H9 (cell line): ENCODE measurements at regions not wholly inside any gene's neighbourhood (a gene's known extent, or its start where the extent isn't known, plus 50 kb on each side); places are given as distances from the start of the nearest gene placed in this dataset.

Experiments
- DNase-seq: peaks from one replicate; pipeline ENCODE4 v3.0.0-alpha.2; 2017
- H2AFZ ChIP-seq: one replicate; pipeline ENCODE4 v1.6.1; 2013; ENCODE audit warnings: mild to moderate bottlenecking, low read length, control low read depth, moderate library complexity
- H2AK5ac ChIP-seq: 2 replicates; pipeline ENCODE4 v1.6.1; 2013; ENCODE audit warnings: low read length, control low read depth, mixed read lengths; ENCODE audit not compliant: insufficient read length
- H2BK120ac ChIP-seq: one replicate; pipeline ENCODE4 v1.6.1; 2013; ENCODE audit warnings: low read depth, mild to moderate bottlenecking, low read length, control low read depth, inconsistent platforms; ENCODE audit not compliant: poor library complexity, severe bottlenecking
- H2BK12ac ChIP-seq: 2 replicates; pipeline ENCODE4 v1.6.1; 2013; ENCODE audit warnings: low read length, control low read depth, mixed read lengths, low read depth; ENCODE audit not compliant: insufficient read length
- H2BK15ac ChIP-seq: 2 replicates; pipeline ENCODE4 v1.6.1; 2013; ENCODE audit warnings: low read depth, low read length, control low read depth
- H2BK20ac ChIP-seq: one replicate; pipeline ENCODE4 v1.6.1; 2013; ENCODE audit warnings: low read depth, mild to moderate bottlenecking, low read length, control low read depth, inconsistent platforms; ENCODE audit not compliant: poor library complexity, severe bottlenecking
- H2BK5ac ChIP-seq: 2 replicates; pipeline ENCODE4 v1.6.1; 2013; ENCODE audit warnings: low read length, control low read depth, mixed read lengths; ENCODE audit not compliant: insufficient read length
- H3K14ac ChIP-seq: 2 replicates; pipeline ENCODE4 v1.6.1; 2013; ENCODE audit warnings: low read length, control low read depth; ENCODE audit not compliant: insufficient read depth
- H3K18ac ChIP-seq: 2 replicates; pipeline ENCODE4 v1.6.1; 2013; ENCODE audit warnings: low read depth, mild to moderate bottlenecking, mixed read lengths, low read length, control low read depth; ENCODE audit not compliant: insufficient read length
- H3K23ac ChIP-seq: 2 replicates; pipeline ENCODE4 v1.6.1; 2013; ENCODE audit warnings: low read length, control low read depth, mixed read lengths, low read depth; ENCODE audit not compliant: insufficient read length
- H3K23me2 ChIP-seq: 2 replicates; pipeline ENCODE4 v1.6.1; 2013; ENCODE audit warnings: low read depth, mild to moderate bottlenecking, mixed read lengths, low read length, control low read depth; ENCODE audit not compliant: insufficient read length, poor library complexity, severe bottlenecking
- H3K27ac ChIP-seq: 2 replicates; pipeline ENCODE4 v1.5.1; 2013; ENCODE audit warnings: low read length, control low read depth, mixed read lengths, low read depth; ENCODE audit not compliant: insufficient read length
- H3K27me3 ChIP-seq: 2 replicates; pipeline ENCODE4 v1.6.1; 2013; ENCODE audit warnings: low read length, control low read depth, inconsistent platforms; ENCODE audit not compliant: insufficient read depth
- H3K4ac ChIP-seq: 2 replicates; pipeline ENCODE4 v1.6.1; 2013; ENCODE audit warnings: low read depth, mild to moderate bottlenecking, control low read depth, inconsistent platforms, low read length, moderate library complexity
- H3K4me1 ChIP-seq: 2 replicates; pipeline ENCODE4 v1.6.1; 2013; ENCODE audit warnings: low read length, control low read depth, inconsistent platforms; ENCODE audit not compliant: insufficient read depth
- H3K4me2 ChIP-seq: 2 replicates; pipeline ENCODE4 v1.6.1; 2013; ENCODE audit warnings: low read length, control low read depth, mixed read lengths; ENCODE audit not compliant: insufficient read length, insufficient read depth
- H3K56ac ChIP-seq: 2 replicates; pipeline ENCODE4 v1.6.1; 2013; ENCODE audit warnings: low read depth, mild to moderate bottlenecking, mixed read lengths, low read length, control low read depth; ENCODE audit not compliant: insufficient read length
- H3K79me1 ChIP-seq: 2 replicates; pipeline ENCODE4 v1.6.1; 2013; ENCODE audit warnings: low read depth, mild to moderate bottlenecking, moderate library complexity, low read length, control low read depth, inconsistent platforms; ENCODE audit not compliant: insufficient read depth, poor library complexity, severe bottlenecking
- H3K79me2 ChIP-seq: 2 replicates; pipeline ENCODE4 v1.6.1; 2013; ENCODE audit warnings: low read length, control low read depth, inconsistent platforms; ENCODE audit not compliant: insufficient read depth
- H3K9ac ChIP-seq: 2 replicates; pipeline ENCODE4 v1.6.1; 2013; ENCODE audit warnings: low read length, control low read depth, mixed read lengths; ENCODE audit not compliant: insufficient read length; ENCODE audit errors: extremely low read depth
- H3K9me3 ChIP-seq: one replicate; pipeline ENCODE4 v1.6.1; 2013; ENCODE audit warnings: low read depth, low read length, inconsistent platforms; ENCODE audit not compliant: control insufficient read depth
- H3T11ph ChIP-seq: one replicate; pipeline ENCODE4 v1.6.1; 2013; ENCODE audit warnings: mild to moderate bottlenecking, low read length, control low read depth, inconsistent platforms
- H4K20me1 ChIP-seq: one replicate; pipeline ENCODE4 v1.6.1; 2013; ENCODE audit not compliant: control insufficient read depth, insufficient read length, insufficient read depth
- H4K5ac ChIP-seq: 2 replicates; pipeline ENCODE4 v1.6.1; 2013; ENCODE audit warnings: low read depth, mild to moderate bottlenecking, mixed read lengths, low read length, control low read depth; ENCODE audit not compliant: insufficient read length
- H4K8ac ChIP-seq: replicated peaks from 2 replicates; pipeline ENCODE4 v1.6.1; 2013; ENCODE audit warnings: low read length, control low read depth, mixed read lengths, low read depth; ENCODE audit not compliant: insufficient read length
- H4K91ac ChIP-seq: 2 replicates; pipeline ENCODE4 v1.6.1; 2013; ENCODE audit warnings: low read depth, mild to moderate bottlenecking, moderate library complexity, mixed read lengths, low read length, control low read depth; ENCODE audit not compliant: insufficient read length
- H3K27ac Mint-ChIP-seq, 3 experiments: 2 replicates in 2 of 3; 3 replicates in 1 of 3; pipeline ENCODE4 v1.8.0; 2020 to 2021; ENCODE audit warnings: mixed read lengths in 3 of 3, mild to moderate bottlenecking in 1 of 3, moderate library complexity in 1 of 3
- H3K27me3 Mint-ChIP-seq: 2 replicates; pipeline ENCODE4 v1.8.0; 2021; ENCODE audit warnings: low read depth, mild to moderate bottlenecking, moderate library complexity, mixed read lengths
- H3K36me3 Mint-ChIP-seq, 3 experiments: 2 replicates in 2 of 3; 3 replicates in 1 of 3; pipeline ENCODE4 v1.8.0; 2020 to 2021; ENCODE audit warnings: low read depth in 3 of 3, mixed read lengths in 3 of 3; ENCODE audit not compliant: insufficient read depth in 1 of 3
- H3K4me1 Mint-ChIP-seq, 2 experiments: 2 replicates each; pipeline ENCODE4 v1.8.0; 2020; ENCODE audit warnings: mixed read lengths in 2 of 2
- H3K4me3 Mint-ChIP-seq, 2 experiments: 2 replicates in 1 of 2; 3 replicates in 1 of 2; pipeline ENCODE4 v1.8.0; 2020 to 2021; ENCODE audit warnings: mild to moderate bottlenecking in 2 of 2, mixed read lengths in 2 of 2, moderate library complexity in 1 of 2
- H3K9me3 Mint-ChIP-seq, 2 experiments: 2 replicates in 1 of 2; 3 replicates in 1 of 2; pipeline ENCODE4 v1.8.0; 2020; ENCODE audit warnings: mild to moderate bottlenecking in 2 of 2, mixed read lengths in 2 of 2, moderate library complexity in 1 of 2
- CTCF ChIP-seq: fragments of 200-600 bp; sonication (generic); conservative IDR thresholded peaks from 3 replicates; pipeline ENCODE4 v1.8.0; 2021; ENCODE audit warnings: antibody characterized with exemption, mild to moderate bottlenecking
- WGBS: extraction: QIAGEN DNeasy Blood & Tissue Kit; methylation state at CpG from one replicate; pipeline ENCODE4 v1.1.7; 2013; ENCODE audit warnings: missing lambda C conversion rate, low lambda C conversion rate, mixed read lengths; ENCODE audit not compliant: insufficient read length; ENCODE audit errors: extremely low coverage; 5-methylcytosine and 5-hydroxymethylcytosine counted together

- no peak overlapping the region for H3K4me3 Mint-ChIP-seq
- Histone ChIP-seq H2BK15ac (no peak overlapping the region), H2BK20ac (no peak overlapping the region), H2BK120ac (no peak overlapping the region), H2BK5ac (no peak overlapping the region), H3K18ac (no peak overlapping the region), H2BK12ac (no peak overlapping the region), H3K23me2 (no peaks in the 10 kb centered on the region), H4K91ac (no peak overlapping the region), H3K23ac (no peak overlapping the region), H3K4ac (no peak overlapping the region), H3K4me1 (no peaks in the 10 kb centered on the region), H2AK5ac (no peak overlapping the region), H3K9ac (no peak overlapping the region), H3K27ac (no peak overlapping the region), H3K79me2 (no peaks in the 10 kb centered on the region), H4K5ac (no peak overlapping the region), H3K79me1 (no peaks in the 10 kb centered on the region), H3K14ac (no peak overlapping the region), H2AFZ (no peak overlapping the region), H3T11ph (no peak overlapping the region), H4K8ac (no peak overlapping the region), H3K4me2 (no peak overlapping the region), H3K9me3 (no peaks in the 10 kb centered on the region), H4K20me1 (no peaks in the 10 kb centered on the region), H3K56ac (no peak overlapping the region), H3K27me3 (no peaks in the 10 kb centered on the region)
- DNase-seq: no peak
- H3K36me3 Mint-ChIP-seq: no peaks in the 10 kb centered on the region
- H3K27me3 Mint-ChIP-seq: no peaks in the 10 kb centered on the region; the same call in 1 of the 2 replicates
- TF ChIP-seq CTCF: no peak
- H3K27ac Mint-ChIP-seq: no peak overlapping the region
- no peaks in the 10 kb centered on the region; a peak in 1 of 4 replicates for H3K4me1 Mint-ChIP-seq
- no CpG with 5 or more reads among the region's 4 CpGs for WGBS
- H3K9me3 Mint-ChIP-seq: peaks cover 0 to under 1% of the 10 kb centered on the region in 2 experiments; a peak in 2 of 5 replicates
These were observed 293.9 kb downstream of the PDGFC start for GRCh38 chr4:156677656-156678055.
